Natural killer cell (primary cell): ENCODE measurements at regions not wholly inside any gene's neighbourhood (a gene's known extent, or its start where the extent isn't known, plus 50 kb on each side); places are given as distances from the start of the nearest gene placed in this dataset.

Source experiments
- ATAC-seq, 3 donors: fragments of 150-1000 bp in 2 of 3; fragments of 200-7000 bp in 1 of 3; cut with Tn5 transposase; 1 replicate in 1 of 3; 2 replicates in 2 of 3; pipeline ENCODE4 v1.10.0; 2021; ENCODE audit warnings: mild to moderate bottlenecking in 2 of 3, moderate library complexity in 2 of 3
- DNase-seq, 2 donors: peaks; one replicate each; pipeline versions ENCODE4 v3.0.0 to v3.0.0-alpha.2; 2013 to 2021; ENCODE audit warnings: mixed read lengths in 1 of 2
- H3K27ac ChIP-seq: one replicate; pipeline ENCODE4 v1.5.1; 2013; ENCODE audit warnings: mild to moderate bottlenecking, low read length
- H3K27me3 ChIP-seq: one replicate; pipeline ENCODE4 v1.6.1; 2013; ENCODE audit warnings: low read length; ENCODE audit not compliant: control insufficient read depth, insufficient read depth
- H3K36me3 ChIP-seq: one replicate; pipeline ENCODE4 v1.6.1; 2013; ENCODE audit warnings: low read length; ENCODE audit not compliant: control insufficient read depth, insufficient read depth
- H3K4me1 ChIP-seq: one replicate; pipeline ENCODE4 v1.6.1; 2013; ENCODE audit warnings: low read length; ENCODE audit not compliant: control insufficient read depth, insufficient read depth
- H3K4me3 ChIP-seq: one replicate; pipeline ENCODE4 v1.5.1; 2013; ENCODE audit warnings: low read length
- H3K9me3 ChIP-seq: one replicate; pipeline ENCODE4 v1.6.1; 2013; ENCODE audit warnings: low read length; ENCODE audit not compliant: control insufficient read depth, insufficient read depth
- H3K27ac Mint-ChIP-seq, 2 donors: one replicate each; pipeline ENCODE4 v1.8.0; 2022; ENCODE audit warnings: mild to moderate bottlenecking in 2 of 2, mixed read lengths in 2 of 2, moderate library complexity in 1 of 2
- H3K27me3 Mint-ChIP-seq, 2 donors: one replicate each; pipeline ENCODE4 v1.8.0; 2022; ENCODE audit warnings: low read depth in 2 of 2, mixed read lengths in 2 of 2
- H3K36me3 Mint-ChIP-seq: one replicate; pipeline ENCODE4 v1.8.0; 2022; ENCODE audit warnings: mixed read lengths
- H3K4me1 Mint-ChIP-seq, 2 donors: one replicate each; pipeline ENCODE4 v1.8.0; 2022; ENCODE audit warnings: mixed read lengths in 2 of 2
- H3K4me3 Mint-ChIP-seq: one replicate; pipeline ENCODE4 v1.8.0; 2022; ENCODE audit warnings: mild to moderate bottlenecking, moderate library complexity, mixed read lengths
- H3K9me3 Mint-ChIP-seq, 2 donors: one replicate each; pipeline ENCODE4 v1.8.0; 2022; ENCODE audit warnings: mixed read lengths in 2 of 2
- CTCF ChIP-seq: fragments of 200-600 bp; IDR thresholded peaks from one replicate; pipeline ENCODE4 v1.8.0; 2022; ENCODE audit warnings: antibody characterized with exemption
- WGBS: methylation state at CpG from one replicate; pipeline ENCODE4 v1.1.7; 2013; ENCODE audit warnings: missing lambda C conversion rate; ENCODE audit not compliant: insufficient coverage; 5-methylcytosine and 5-hydroxymethylcytosine counted together
- intact Hi-C: fragments of 100-400 bp; cut with micrococcal nuclease; formaldehyde crosslinking; loops from one replicate; pipeline ENCODE4 v1.14.2; 2022

- Mint-ChIP-seq H3K27ac (no peak overlapping the region), H3K9me3 (peaks cover 3 to 5% of the 10 kb centered on the region in 2 donors), H3K36me3 (peaks cover 8% of the 10 kb centered on the region), H3K4me3 (no peak overlapping the region), H3K27me3 (peaks cover 7 to 9% of the 10 kb centered on the region in 2 donors), H3K4me1 (no peaks in the 10 kb centered on the region)
- H3K4me1 ChIP-seq: no peaks in the 10 kb centered on the region
- ATAC-seq (no peak), DNase-seq (no peak)
- H3K9me3 ChIP-seq: no peaks in the 10 kb centered on the region
- no peak for TF ChIP-seq CTCF
- WGBS: 51% methylated on average over 6 of the region's 6 CpGs
- no peak overlapping the region for H3K27ac ChIP-seq
- intact Hi-C loops: no loop called here
- H3K36me3 ChIP-seq: no peaks in the 10 kb centered on the region
- no peaks in the 10 kb centered on the region for H3K27me3 ChIP-seq
- no peak overlapping the region for H3K4me3 ChIP-seq
Observed at GRCh38 chr7:50940621-50941020, 157.9 kb upstream of the GRB10 start.

GRCh38 chr7:50939021-50939420 is 156.3 kb upstream of the GRB10 start:
- Histone ChIP-seq H3K4me3 (no peak overlapping the region), H3K9me3 (no peaks in the 10 kb centered on the region), H3K27me3 (no peaks in the 10 kb centered on the region), H3K36me3 (no peaks in the 10 kb centered on the region), H3K27ac (no peak overlapping the region), H3K4me1 (no peaks in the 10 kb centered on the region)
- ATAC-seq (no peak), DNase-seq (no peak)
- H3K4me1 Mint-ChIP-seq: no peaks in the 10 kb centered on the region
- TF ChIP-seq CTCF: no peak
- no peak overlapping the region for H3K27ac Mint-ChIP-seq
- H3K9me3 Mint-ChIP-seq: peaks cover 5 to 8% of the 10 kb centered on the region in 2 donors
- WGBS: 46% methylated on average over 4 of the region's 4 CpGs
- H3K36me3 Mint-ChIP-seq: peaks cover 8% of the 10 kb centered on the region
- peaks cover 7 to 22% of the 10 kb centered on the region in 2 donors for H3K27me3 Mint-ChIP-seq
- intact Hi-C loops: no loop called here
- H3K4me3 Mint-ChIP-seq: no peak overlapping the region

GRCh38 chr7:50937727-50938126 is 155.0 kb upstream of the GRB10 start:
- H3K4me1 ChIP-seq: no peaks in the 10 kb centered on the region
- H3K4me3 ChIP-seq: no peak overlapping the region
- H3K36me3 Mint-ChIP-seq: peaks cover 8% of the 10 kb centered on the region
- ATAC-seq (no peak), DNase-seq (no peak)
- H3K9me3 Mint-ChIP-seq: peaks cover 5 to 8% of the 10 kb centered on the region in 2 donors
- no peak overlapping the region for H3K27ac Mint-ChIP-seq
- no peaks in the 10 kb centered on the region for H3K9me3 ChIP-seq
- H3K27me3 ChIP-seq: no peaks in the 10 kb centered on the region
- no peak for TF ChIP-seq CTCF
- H3K27me3 Mint-ChIP-seq: peaks cover 7 to 24% of the 10 kb centered on the region in 2 donors
- WGBS: 64% methylated on average over 2 of the region's 2 CpGs
- H3K4me3 Mint-ChIP-seq: no peak overlapping the region
- intact Hi-C loops: no loop called here
- H3K36me3 ChIP-seq: no peaks in the 10 kb centered on the region
- no peaks in the 10 kb centered on the region for H3K4me1 Mint-ChIP-seq
- H3K27ac ChIP-seq: no peak overlapping the region

GRCh38 chr7:50926049-50926448 is 143.4 kb upstream of the GRB10 start:
- 67% methylated on average over 1 of the region's 1 CpG for WGBS

More at GRCh38 chr7:50926049-50926448, 143.4 kb upstream of the GRB10 start:
- no peaks in the 10 kb centered on the region for H3K9me3 Mint-ChIP-seq
- H3K27ac ChIP-seq: no peak overlapping the region
- ATAC-seq: no peak
- H3K4me3 Mint-ChIP-seq: no peak overlapping the region
- no peak for TF ChIP-seq CTCF
- H3K4me1 ChIP-seq: no peaks in the 10 kb centered on the region
- DNase-seq: no peak
- no peaks in the 10 kb centered on the region for H3K36me3 Mint-ChIP-seq
- H3K27ac Mint-ChIP-seq: no peak overlapping the region
- intact Hi-C loops: no loop called here
- peaks cover 0 to 5% of the 10 kb centered on the region in 2 donors for H3K27me3 Mint-ChIP-seq
- no peaks in the 10 kb centered on the region for H3K27me3 ChIP-seq
- no peaks in the 10 kb centered on the region for H3K9me3 ChIP-seq
- no peaks in the 10 kb centered on the region for H3K4me1 Mint-ChIP-seq
- H3K4me3 ChIP-seq: no peak overlapping the region
- H3K36me3 ChIP-seq: no peaks in the 10 kb centered on the region
